ENCODE measurements at regions not wholly inside any gene's neighbourhood (a gene's known extent, or its start where the extent isn't known, plus 50 kb on each side); places are given as distances from the start of the nearest gene placed in this dataset.

DNA sequence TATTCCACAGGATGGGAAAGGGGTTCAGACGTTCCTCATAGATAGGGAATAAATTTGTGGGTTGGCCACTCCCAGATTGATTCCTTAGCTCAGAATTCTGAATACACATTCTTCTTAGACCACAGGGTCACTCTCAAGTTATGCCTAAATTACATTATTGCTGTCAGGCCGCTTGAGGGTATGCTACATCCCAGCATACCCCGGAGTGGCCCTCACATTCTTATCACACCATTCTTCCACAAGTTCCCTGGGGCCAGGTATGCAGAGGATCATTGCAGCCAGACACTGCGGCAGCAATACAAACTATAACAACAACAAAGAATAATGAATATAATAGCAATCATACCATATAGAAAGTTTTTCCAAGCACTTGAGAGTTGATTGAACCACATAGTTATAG is 237.9 kb upstream of the SOX4 start:
- TF ChIP-seq POLR2AphosphoS5 (IDR thresholded peaks at IDR 0.05) (no peak), POLR2A (IDR thresholded peaks at IDR 0.05) (no peak)
- TF ChIP-seq, protein P1, sequence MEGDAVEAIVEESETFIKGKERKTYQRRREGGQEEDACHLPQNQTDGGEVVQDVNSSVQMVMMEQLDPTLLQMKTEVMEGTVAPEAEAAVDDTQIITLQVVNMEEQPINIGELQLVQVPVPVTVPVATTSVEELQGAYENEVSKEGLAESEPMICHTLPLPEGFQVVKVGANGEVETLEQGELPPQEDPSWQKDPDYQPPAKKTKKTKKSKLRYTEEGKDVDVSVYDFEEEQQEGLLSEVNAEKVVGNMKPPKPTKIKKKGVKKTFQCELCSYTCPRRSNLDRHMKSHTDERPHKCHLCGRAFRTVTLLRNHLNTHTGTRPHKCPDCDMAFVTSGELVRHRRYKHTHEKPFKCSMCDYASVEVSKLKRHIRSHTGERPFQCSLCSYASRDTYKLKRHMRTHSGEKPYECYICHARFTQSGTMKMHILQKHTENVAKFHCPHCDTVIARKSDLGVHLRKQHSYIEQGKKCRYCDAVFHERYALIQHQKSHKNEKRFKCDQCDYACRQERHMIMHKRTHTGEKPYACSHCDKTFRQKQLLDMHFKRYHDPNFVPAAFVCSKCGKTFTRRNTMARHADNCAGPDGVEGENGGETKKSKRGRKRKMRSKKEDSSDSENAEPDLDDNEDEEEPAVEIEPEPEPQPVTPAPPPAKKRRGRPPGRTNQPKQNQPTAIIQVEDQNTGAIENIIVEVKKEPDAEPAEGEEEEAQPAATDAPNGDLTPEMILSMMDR (IDR thresholded peaks at IDR 0.05): no peak
